Osteoblast (primary cell): ENCODE measurements at regions not wholly inside any gene's neighbourhood (a gene's known extent, or its start where the extent isn't known, plus 50 kb on each side); places are given as distances from the start of the nearest gene placed in this dataset.

ENCODE experiments used
- DNase-seq: peaks from one replicate; pipeline ENCODE4 v3.0.0; 2011; ENCODE audit warnings: low spot score, mixed read lengths; ENCODE audit not compliant: insufficient read length; ENCODE audit errors: missing footprints
- H2AFZ ChIP-seq: 2 replicates; pipeline ENCODE4 v1.6.0; 2011; ENCODE audit warnings: mild to moderate bottlenecking, low read length
- H3K27ac ChIP-seq: 2 replicates; pipeline ENCODE4 v1.5.1; 2011; ENCODE audit warnings: mild to moderate bottlenecking, low read depth, low read length, moderate library complexity
- H3K27me3 ChIP-seq: 2 replicates; pipeline ENCODE4 v1.6.0; 2012; ENCODE audit warnings: mild to moderate bottlenecking, control low read depth, inconsistent platforms, low read length, moderate library complexity; ENCODE audit not compliant: insufficient read depth
- H3K36me3 ChIP-seq: 2 replicates; pipeline ENCODE4 v1.5.1; 2011; ENCODE audit warnings: mild to moderate bottlenecking, low read length, control low read depth, moderate library complexity; ENCODE audit not compliant: insufficient read depth
- H3K4me1 ChIP-seq: 2 replicates; pipeline ENCODE4 v1.5.1; 2011; ENCODE audit warnings: mild to moderate bottlenecking, low read length, control low read depth, moderate library complexity; ENCODE audit not compliant: insufficient read depth
- H3K4me2 ChIP-seq: 2 replicates; pipeline ENCODE4 v1.6.0; 2011; ENCODE audit warnings: mild to moderate bottlenecking, low read length; ENCODE audit not compliant: insufficient read depth
- H3K4me3 ChIP-seq: fragments of 200-600 bp; sonication (generic); 3 replicates; pipeline ENCODE4 v1.5.1; 2012; ENCODE audit warnings: mild to moderate bottlenecking, low read length, inconsistent platforms; ENCODE audit not compliant: insufficient read depth
- H3K79me2 ChIP-seq: 2 replicates; pipeline ENCODE4 v1.6.0; 2012; ENCODE audit warnings: mild to moderate bottlenecking, low read length, control low read depth, inconsistent platforms; ENCODE audit not compliant: insufficient read depth
- H3K9me3 ChIP-seq: 2 replicates; pipeline ENCODE4 v1.5.1; 2011; ENCODE audit warnings: low read depth, low read length, control low read depth
- H4K20me1 ChIP-seq: 2 replicates; pipeline ENCODE4 v1.6.0; 2012; ENCODE audit warnings: mild to moderate bottlenecking, low read length, control low read depth; ENCODE audit not compliant: insufficient read depth
- TF ChIP-seq, protein P1 (sequence below): IDR thresholded peaks from 2 replicates; pipeline ENCODE4 v1.5.1; 2011; ENCODE audit warnings: mild to moderate bottlenecking, low read depth, low read length, moderate library complexity; ENCODE audit errors: extremely low read depth

DNA sequence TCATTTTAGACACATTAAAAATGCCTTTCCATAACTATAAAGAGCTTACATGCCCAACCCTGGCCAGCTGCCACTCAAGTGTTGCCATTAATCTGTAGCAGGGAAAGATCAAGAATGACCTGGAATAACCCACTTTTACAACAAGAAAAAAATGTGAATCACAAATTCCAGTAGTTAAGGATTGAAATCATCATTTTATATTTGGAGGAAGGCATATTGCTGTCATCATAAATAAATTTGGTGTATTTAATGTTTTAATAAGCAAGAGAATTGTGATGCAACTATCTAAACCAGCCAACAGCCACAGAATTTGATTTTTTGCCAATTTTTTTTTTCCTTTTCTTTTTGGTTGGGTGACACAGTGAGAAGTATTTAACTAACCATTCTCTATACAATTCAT, 240.0 kb upstream of the SEMA6D start:
- Histone ChIP-seq H3K9me3 (no peaks in the 10 kb centered on the region), H3K36me3 (no peaks in the 10 kb centered on the region), H3K27ac (no peak overlapping the region), H4K20me1 (no peaks in the 10 kb centered on the region), H3K4me2 (no peak overlapping the region), H3K4me3 (no peak overlapping the region), H3K4me1 (no peaks in the 10 kb centered on the region), H3K27me3 (no peaks in the 10 kb centered on the region), H3K79me2 (no peaks in the 10 kb centered on the region), H2AFZ (no peak overlapping the region)
- DNase-seq: no peak
- TF ChIP-seq, protein P1, sequence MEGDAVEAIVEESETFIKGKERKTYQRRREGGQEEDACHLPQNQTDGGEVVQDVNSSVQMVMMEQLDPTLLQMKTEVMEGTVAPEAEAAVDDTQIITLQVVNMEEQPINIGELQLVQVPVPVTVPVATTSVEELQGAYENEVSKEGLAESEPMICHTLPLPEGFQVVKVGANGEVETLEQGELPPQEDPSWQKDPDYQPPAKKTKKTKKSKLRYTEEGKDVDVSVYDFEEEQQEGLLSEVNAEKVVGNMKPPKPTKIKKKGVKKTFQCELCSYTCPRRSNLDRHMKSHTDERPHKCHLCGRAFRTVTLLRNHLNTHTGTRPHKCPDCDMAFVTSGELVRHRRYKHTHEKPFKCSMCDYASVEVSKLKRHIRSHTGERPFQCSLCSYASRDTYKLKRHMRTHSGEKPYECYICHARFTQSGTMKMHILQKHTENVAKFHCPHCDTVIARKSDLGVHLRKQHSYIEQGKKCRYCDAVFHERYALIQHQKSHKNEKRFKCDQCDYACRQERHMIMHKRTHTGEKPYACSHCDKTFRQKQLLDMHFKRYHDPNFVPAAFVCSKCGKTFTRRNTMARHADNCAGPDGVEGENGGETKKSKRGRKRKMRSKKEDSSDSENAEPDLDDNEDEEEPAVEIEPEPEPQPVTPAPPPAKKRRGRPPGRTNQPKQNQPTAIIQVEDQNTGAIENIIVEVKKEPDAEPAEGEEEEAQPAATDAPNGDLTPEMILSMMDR: no peak

- TF ChIP-seq, protein P1: no peak
- Histone ChIP-seq H3K27me3 (no peaks in the 10 kb centered on the region), H3K27ac (no peak overlapping the region), H3K4me1 (no peaks in the 10 kb centered on the region), H4K20me1 (no peaks in the 10 kb centered on the region), H2AFZ (peak overlapping the region; percentile 39), H3K36me3 (no peaks in the 10 kb centered on the region), H3K9me3 (no peaks in the 10 kb centered on the region), H3K4me3 (no peak overlapping the region), H3K4me2 (no peak overlapping the region), H3K79me2 (no peaks in the 10 kb centered on the region)
- DNase-seq: no peak
Measured at GRCh38 chr15:47484059-47484458, 233.2 kb upstream of the SEMA6D start.

DNA sequence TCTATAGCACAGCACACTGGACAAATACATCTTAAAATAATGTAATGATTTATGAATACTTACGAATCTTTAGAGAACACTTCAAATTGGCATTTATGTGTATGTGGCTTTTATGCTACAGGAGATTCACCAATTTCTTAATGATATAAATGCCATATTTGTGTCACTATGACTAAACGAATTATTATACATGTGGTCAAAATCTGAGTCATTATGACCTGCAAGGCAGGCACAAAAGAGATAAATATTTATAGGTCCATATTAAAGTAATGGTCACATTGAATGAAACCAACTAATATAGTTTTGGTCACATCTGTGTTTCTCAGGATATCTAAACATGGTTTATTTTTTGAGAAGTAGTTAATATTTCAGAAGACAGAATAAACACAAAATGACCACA, 232.3 kb upstream of the SEMA6D start:
- Histone ChIP-seq H3K4me1 (no peaks in the 10 kb centered on the region), H3K4me2 (no peak overlapping the region), H3K27ac (no peak overlapping the region), H3K79me2 (no peaks in the 10 kb centered on the region), H3K27me3 (no peaks in the 10 kb centered on the region), H3K36me3 (no peaks in the 10 kb centered on the region), H2AFZ (no peak overlapping the region), H4K20me1 (no peaks in the 10 kb centered on the region), H3K4me3 (no peak overlapping the region), H3K9me3 (no peaks in the 10 kb centered on the region)
- DNase-seq: no peak
- TF ChIP-seq, protein P1: no peak

- H3K36me3 ChIP-seq: no peaks in the 10 kb centered on the region
- no peaks in the 10 kb centered on the region for H3K9me3 ChIP-seq
- DNase-seq: no peak
- no peaks in the 10 kb centered on the region for H3K4me1 ChIP-seq
- H3K27ac ChIP-seq: no peak overlapping the region
- no peaks in the 10 kb centered on the region for H4K20me1 ChIP-seq
- TF ChIP-seq, protein P1: no peak
- H3K27me3 ChIP-seq: no peaks in the 10 kb centered on the region
- no peak overlapping the region for H3K4me3 ChIP-seq
- H2AFZ ChIP-seq: no peak overlapping the region
- H3K4me2 ChIP-seq: no peak overlapping the region
- H3K79me2 ChIP-seq: no peaks in the 10 kb centered on the region
Measured at GRCh38 chr15:47485419-47485818, 231.9 kb upstream of the SEMA6D start.
